Neural progenitor cell (in vitro differentiated cells): ENCODE measurements at regions not wholly inside any gene's neighbourhood (a gene's known extent, or its start where the extent isn't known, plus 50 kb on each side); places are given as distances from the start of the nearest gene placed in this dataset.

ENCODE experiments used
- DNase-seq: peaks from one replicate; pipeline ENCODE4 v3.0.0-alpha.2; 2016; ENCODE audit warnings: low spot score
- H2AFZ ChIP-seq: fragments of 200-600 bp; sonication (generic); replicated peaks from 2 replicates; pipeline ENCODE4 v1.6.1; 2016; ENCODE audit warnings: antibody characterized with exemption
- H3F3A ChIP-seq: fragments of 200-600 bp; sonication (generic); 2 replicates; pipeline ENCODE4 v1.6.1; 2016; ENCODE audit warnings: antibody characterized with exemption, low read depth
- H3K27ac ChIP-seq: fragments of 200-600 bp; sonication (generic); 2 replicates; pipeline ENCODE4 v1.5.1; 2016; ENCODE audit warnings: mild to moderate bottlenecking
- H3K27me3 ChIP-seq: fragments of 200-600 bp; sonication (generic); 2 replicates; pipeline ENCODE4 v1.6.1; 2016; ENCODE audit warnings: mild to moderate bottlenecking, moderate library complexity
- H3K36me3 ChIP-seq: fragments of 200-600 bp; sonication (generic); 2 replicates; pipeline ENCODE4 v1.5.1; 2016
- H3K4me1 ChIP-seq: fragments of 200-600 bp; sonication (generic); 2 replicates; pipeline ENCODE4 v1.6.1; 2016; ENCODE audit warnings: mixed run types
- H3K4me2 ChIP-seq: fragments of 200-600 bp; sonication (generic); 2 replicates; pipeline ENCODE4 v1.6.1; 2016
- H3K4me3 ChIP-seq: fragments of 200-600 bp; sonication (generic); 2 replicates; pipeline ENCODE4 v1.5.1; 2016
- H3K79me2 ChIP-seq: fragments of 200-600 bp; sonication (generic); 2 replicates; pipeline ENCODE4 v1.6.1; 2016; ENCODE audit warnings: low read depth
- H3K9ac ChIP-seq: fragments of 200-600 bp; sonication (generic); 2 replicates; pipeline ENCODE4 v1.6.1; 2016
- H3K9me3 ChIP-seq: fragments of 200-600 bp; sonication (generic); 2 replicates; pipeline ENCODE4 v1.5.1; 2016; ENCODE audit warnings: low read depth
- H4K20me1 ChIP-seq: fragments of 200-600 bp; sonication (generic); 2 replicates; pipeline ENCODE4 v1.6.1; 2016; ENCODE audit warnings: low read depth
- H3K27ac Mint-ChIP-seq: 3 replicates; pipeline ENCODE4 v1.8.0; 2021; ENCODE audit warnings: mixed read lengths
- H3K27me3 Mint-ChIP-seq: 2 replicates; pipeline ENCODE4 v1.8.0; 2022; ENCODE audit warnings: low read depth, mild to moderate bottlenecking, inconsistent platforms, moderate library complexity, mixed read lengths; ENCODE audit not compliant: insufficient read depth
- H3K36me3 Mint-ChIP-seq: 3 replicates; pipeline ENCODE4 v1.8.0; 2021; ENCODE audit warnings: mixed read lengths
- H3K4me1 Mint-ChIP-seq: 3 replicates; pipeline ENCODE4 v1.8.0; 2021; ENCODE audit warnings: mixed read lengths
- H3K4me3 Mint-ChIP-seq: 3 replicates; pipeline ENCODE4 v1.8.0; 2021; ENCODE audit warnings: mild to moderate bottlenecking, moderate library complexity, mixed read lengths
- H3K9me3 Mint-ChIP-seq: 3 replicates; pipeline ENCODE4 v1.8.0; 2020; ENCODE audit warnings: mixed read lengths
- EZH2 ChIP-seq: fragments of 200-600 bp; sonication (generic); IDR thresholded peaks from 2 replicates; pipeline ENCODE4 v1.6.1; 2017; ENCODE audit warnings: antibody characterized with exemption, mild to moderate bottlenecking, moderate library complexity
- EZH2phosphoT487 ChIP-seq: fragments of 200-600 bp; sonication (generic); IDR thresholded peaks from 2 replicates; pipeline ENCODE4 v1.6.1; 2017; ENCODE audit warnings: antibody characterized with exemption
- TF ChIP-seq, protein P1 (sequence below): fragments of 200-600 bp; sonication (generic); IDR thresholded peaks from 2 replicates; pipeline ENCODE4 v1.5.1; 2017; ENCODE audit warnings: antibody characterized with exemption, mild to moderate bottlenecking

DNA sequence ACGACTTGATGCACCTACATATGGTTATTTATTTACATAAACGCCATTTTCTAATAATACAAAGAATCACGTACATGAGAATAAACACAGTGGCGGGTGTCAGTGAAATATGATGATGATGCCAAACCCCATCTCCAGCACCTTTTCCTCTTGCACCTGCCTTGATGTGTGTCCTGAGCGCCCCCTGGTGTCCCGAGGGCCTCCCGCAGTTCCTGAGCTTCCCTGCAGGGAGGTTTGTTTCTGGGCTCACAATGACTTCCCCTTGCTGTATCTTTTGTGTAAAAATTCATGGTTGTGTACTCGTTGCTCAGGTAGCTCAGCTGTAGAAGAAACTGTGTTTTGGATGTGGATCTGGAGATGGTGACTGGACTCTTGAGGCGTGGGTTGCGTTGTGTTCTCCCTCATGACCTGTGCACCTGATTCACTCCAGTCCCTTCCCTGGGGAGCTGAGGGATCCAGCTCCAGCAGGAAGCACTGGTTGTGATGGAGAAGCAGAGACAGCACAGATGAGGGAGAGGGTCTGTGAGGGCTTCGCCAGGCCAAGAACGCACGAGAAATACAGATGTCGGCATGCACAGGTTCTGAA is 1037.8 kb downstream of the TMEM121 start:
- H3K27ac Mint-ChIP-seq: no peak overlapping the region

DNA sequence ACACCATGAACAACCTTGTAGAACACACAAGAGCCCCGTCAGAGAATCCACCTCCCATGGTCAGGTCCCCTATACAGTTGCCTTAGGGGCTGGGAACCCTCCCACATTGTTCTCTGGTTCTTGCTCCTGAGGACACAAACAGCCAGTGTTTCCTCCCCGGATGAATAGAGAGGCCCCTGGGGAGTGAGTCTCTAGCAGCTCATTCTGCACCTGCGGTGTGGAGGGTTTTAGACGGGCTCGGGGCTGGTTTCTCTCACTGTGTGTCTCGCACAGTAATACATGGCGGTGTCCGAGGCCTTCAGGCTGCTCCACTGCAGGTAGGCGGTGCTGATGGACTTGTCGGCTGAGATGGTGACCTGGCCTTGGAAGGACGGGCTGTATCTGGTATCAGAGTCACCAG is 1052.1 kb downstream of the TMEM121 start:
- TF ChIP-seq, protein P1, sequence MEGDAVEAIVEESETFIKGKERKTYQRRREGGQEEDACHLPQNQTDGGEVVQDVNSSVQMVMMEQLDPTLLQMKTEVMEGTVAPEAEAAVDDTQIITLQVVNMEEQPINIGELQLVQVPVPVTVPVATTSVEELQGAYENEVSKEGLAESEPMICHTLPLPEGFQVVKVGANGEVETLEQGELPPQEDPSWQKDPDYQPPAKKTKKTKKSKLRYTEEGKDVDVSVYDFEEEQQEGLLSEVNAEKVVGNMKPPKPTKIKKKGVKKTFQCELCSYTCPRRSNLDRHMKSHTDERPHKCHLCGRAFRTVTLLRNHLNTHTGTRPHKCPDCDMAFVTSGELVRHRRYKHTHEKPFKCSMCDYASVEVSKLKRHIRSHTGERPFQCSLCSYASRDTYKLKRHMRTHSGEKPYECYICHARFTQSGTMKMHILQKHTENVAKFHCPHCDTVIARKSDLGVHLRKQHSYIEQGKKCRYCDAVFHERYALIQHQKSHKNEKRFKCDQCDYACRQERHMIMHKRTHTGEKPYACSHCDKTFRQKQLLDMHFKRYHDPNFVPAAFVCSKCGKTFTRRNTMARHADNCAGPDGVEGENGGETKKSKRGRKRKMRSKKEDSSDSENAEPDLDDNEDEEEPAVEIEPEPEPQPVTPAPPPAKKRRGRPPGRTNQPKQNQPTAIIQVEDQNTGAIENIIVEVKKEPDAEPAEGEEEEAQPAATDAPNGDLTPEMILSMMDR: no peak
- TF ChIP-seq EZH2phosphoT487 (no peak), EZH2 (no peak)
- H3K9me3 Mint-ChIP-seq: peaks cover 56% of the 10 kb centered on the region

More for the DNA sequence above, 1037.8 kb downstream of the TMEM121 start:
- peaks cover 4% of the 10 kb centered on the region for H3K27me3 Mint-ChIP-seq
- no peaks in the 10 kb centered on the region for H3K79me2 ChIP-seq
- no peaks in the 10 kb centered on the region for H3K36me3 ChIP-seq
- no peaks in the 10 kb centered on the region for H3K4me1 Mint-ChIP-seq
- H3K36me3 Mint-ChIP-seq: no peaks in the 10 kb centered on the region
- H3K27me3 ChIP-seq: no peaks in the 10 kb centered on the region
- peaks cover 13% of the 10 kb centered on the region for H3K9me3 ChIP-seq
- no peak overlapping the region for H3K4me3 ChIP-seq
- H3K4me3 Mint-ChIP-seq: no peak overlapping the region
- peaks cover 56% of the 10 kb centered on the region for H3K9me3 Mint-ChIP-seq
- H3K4me2 ChIP-seq: no peak overlapping the region
- H2AFZ ChIP-seq: no peak overlapping the region
- no peaks in the 10 kb centered on the region for H3K4me1 ChIP-seq
- H4K20me1 ChIP-seq: no peaks in the 10 kb centered on the region
- peak; percentile 1 for DNase-seq
- H3K27ac ChIP-seq: no peak overlapping the region
- H3K9ac ChIP-seq: no peak overlapping the region
- TF ChIP-seq EZH2phosphoT487 (no peak), EZH2 (no peak)
- TF ChIP-seq, protein P1: peak; percentile 11
- no peaks in the 10 kb centered on the region for H3F3A ChIP-seq

DNA sequence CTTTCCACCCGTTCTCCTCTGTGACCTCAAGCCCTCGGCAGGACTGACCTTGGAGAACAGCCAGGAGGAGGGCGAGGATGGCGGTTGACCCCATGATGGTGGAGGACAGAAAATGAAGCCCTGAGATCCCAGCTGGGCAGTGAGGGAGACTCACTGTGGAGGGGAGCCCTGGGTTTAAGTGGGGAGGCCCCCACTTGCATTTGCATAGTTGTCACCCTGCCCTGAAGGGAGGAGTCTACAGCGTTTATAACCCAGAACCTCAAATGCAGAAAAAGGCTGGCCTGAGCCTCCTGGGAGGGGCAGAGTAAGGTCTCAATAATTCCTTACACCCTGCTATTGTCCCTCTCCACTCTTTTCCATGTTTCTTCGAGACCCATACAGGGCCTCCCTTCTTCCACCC is 1052.7 kb downstream of the TMEM121 start:
- Histone ChIP-seq H3K4me1 (no peaks in the 10 kb centered on the region), H3K36me3 (no peaks in the 10 kb centered on the region), H3K9ac (no peak overlapping the region), H3K27ac (no peak overlapping the region), H3K4me2 (no peak overlapping the region), H2AFZ (no peak overlapping the region), H3K27me3 (no peaks in the 10 kb centered on the region), H4K20me1 (no peaks in the 10 kb centered on the region), H3K79me2 (no peaks in the 10 kb centered on the region), H3K4me3 (no peak overlapping the region), H3K9me3 (peaks cover 8% of the 10 kb centered on the region), H3F3A (no peaks in the 10 kb centered on the region)
- Mint-ChIP-seq H3K36me3 (no peaks in the 10 kb centered on the region), H3K27me3 (peaks cover 2% of the 10 kb centered on the region), H3K27ac (no peak overlapping the region), H3K9me3 (peaks cover 55% of the 10 kb centered on the region), H3K4me3 (no peak overlapping the region), H3K4me1 (no peaks in the 10 kb centered on the region)
- no peak for DNase-seq
- TF ChIP-seq, protein P1: no peak
- no peak for TF ChIP-seq EZH2phosphoT487
- no peak for TF ChIP-seq EZH2

More for the DNA sequence above, 1052.1 kb downstream of the TMEM121 start:
- Mint-ChIP-seq H3K27ac (no peak overlapping the region), H3K4me1 (no peaks in the 10 kb centered on the region), H3K4me3 (no peak overlapping the region), H3K27me3 (peaks cover 2% of the 10 kb centered on the region), H3K36me3 (no peaks in the 10 kb centered on the region)
- Histone ChIP-seq H3K9ac (no peak overlapping the region), H2AFZ (no peak overlapping the region), H3K27me3 (no peaks in the 10 kb centered on the region), H3K4me3 (no peak overlapping the region), H3F3A (no peaks in the 10 kb centered on the region), H3K36me3 (no peaks in the 10 kb centered on the region), H4K20me1 (no peaks in the 10 kb centered on the region), H3K4me2 (no peak overlapping the region), H3K79me2 (no peaks in the 10 kb centered on the region), H3K9me3 (peaks cover 13% of the 10 kb centered on the region), H3K4me1 (no peaks in the 10 kb centered on the region), H3K27ac (no peak overlapping the region)
- DNase-seq: no peak
